RWPE2 (cell line): ENCODE measurements at regions not wholly inside any gene's neighbourhood (a gene's known extent, or its start where the extent isn't known, plus 50 kb on each side); places are given as distances from the start of the nearest gene placed in this dataset.

Experiments
- ATAC-seq: fragments of 200-7000 bp; cut with Tn5 transposase; 3 replicates; pipeline ENCODE4 v1.9.1; 2021; ENCODE audit warnings: low read depth
- DNase-seq: peaks from one replicate; pipeline ENCODE4 v3.0.0-alpha.2; 2020; ENCODE audit warnings: low spot score
- H3K27ac ChIP-seq: fragments of 450-650 bp; 2 replicates; pipeline ENCODE4 v1.5.1; 2017; ENCODE audit warnings: mild to moderate bottlenecking; ENCODE audit not compliant: poor library complexity, severe bottlenecking
- H3K27me3 ChIP-seq: fragments of 250-450 bp; sonication (Bioruptor Pico); 2 replicates; pipeline ENCODE4 v1.5.1; 2021; ENCODE audit warnings: mild to moderate bottlenecking, moderate library complexity; ENCODE audit not compliant: insufficient read depth, poor library complexity, severe bottlenecking
- H3K36me3 ChIP-seq: fragments of 250-450 bp; sonication (Bioruptor Pico); 2 replicates; pipeline ENCODE4 v1.5.1; 2020; ENCODE audit warnings: low read depth, mild to moderate bottlenecking, moderate library complexity
- H3K4me1 ChIP-seq: fragments of 250-450 bp; sonication (Bioruptor Pico); 2 replicates; pipeline ENCODE4 v1.5.1; 2021; ENCODE audit warnings: mild to moderate bottlenecking, moderate library complexity; ENCODE audit not compliant: insufficient read depth, poor library complexity, severe bottlenecking
- H3K4me3 ChIP-seq: fragments of 250-450 bp; sonication (Bioruptor Pico); 2 replicates; pipeline ENCODE4 v1.5.1; 2021; ENCODE audit warnings: mild to moderate bottlenecking, moderate library complexity; ENCODE audit not compliant: severe bottlenecking
- H3K9me3 ChIP-seq: fragments of 250-450 bp; sonication (Bioruptor Pico); 2 replicates; pipeline ENCODE4 v1.5.1; 2021; ENCODE audit warnings: mild to moderate bottlenecking, moderate library complexity; ENCODE audit not compliant: severe bottlenecking
- CTCF ChIP-seq: fragments of 450-650 bp; IDR thresholded peaks from one replicate; pipeline ENCODE4 v1.5.1; 2017; ENCODE audit warnings: mild to moderate bottlenecking, moderate library complexity; ENCODE audit not compliant: poor library complexity, severe bottlenecking

GRCh38 chr10:133017203-133017601 lies 70.5 kb upstream of the ADGRA1 start:
- Histone ChIP-seq H3K27me3 (no peaks in the 10 kb centered on the region), H3K4me1 (no peaks in the 10 kb centered on the region), H3K36me3 (no peaks in the 10 kb centered on the region), H3K4me3 (no peak overlapping the region), H3K27ac (no peak overlapping the region), H3K9me3 (no peaks in the 10 kb centered on the region)
- ATAC-seq (no peak), DNase-seq (no peak)
- TF ChIP-seq CTCF: no peak

GRCh38 chr10:133016493-133017202 lies 71.1 kb upstream of the ADGRA1 start:
- Histone ChIP-seq H3K27me3 (no peaks in the 10 kb centered on the region), H3K27ac (no peak overlapping the region), H3K4me1 (no peaks in the 10 kb centered on the region), H3K36me3 (no peaks in the 10 kb centered on the region), H3K9me3 (no peaks in the 10 kb centered on the region), H3K4me3 (no peak overlapping the region)
- ATAC-seq (no peak), DNase-seq (no peak)
- TF ChIP-seq CTCF: no peak

GRCh38 chr10:133015816-133016462 lies 71.8 kb upstream of the ADGRA1 start:
- Histone ChIP-seq H3K36me3 (no peaks in the 10 kb centered on the region), H3K9me3 (no peaks in the 10 kb centered on the region), H3K27me3 (no peaks in the 10 kb centered on the region), H3K27ac (no peak overlapping the region), H3K4me1 (no peaks in the 10 kb centered on the region), H3K4me3 (no peak overlapping the region)
- DNase-seq (no peak), ATAC-seq (no peak)
- no peak for TF ChIP-seq CTCF

GRCh38 chr10:133015321-133015720 lies 72.4 kb upstream of the ADGRA1 start:
- TF ChIP-seq CTCF: no peak
- H3K9me3 ChIP-seq: no peaks in the 10 kb centered on the region
- no peak overlapping the region for H3K4me3 ChIP-seq
- no peaks in the 10 kb centered on the region for H3K27me3 ChIP-seq
- no peak for ATAC-seq
- no peaks in the 10 kb centered on the region for H3K4me1 ChIP-seq
- H3K36me3 ChIP-seq: no peaks in the 10 kb centered on the region
- no peak overlapping the region for H3K27ac ChIP-seq
- no peak for DNase-seq
